Type B pancreatic cell (in vitro differentiated cells): ENCODE measurements at regions not wholly inside any gene's neighbourhood (a gene's known extent, or its start where the extent isn't known, plus 50 kb on each side); places are given as distances from the start of the nearest gene placed in this dataset.

ENCODE experiments used
- DNase-seq: peaks from one replicate; pipeline ENCODE4 v3.0.0; 2021; ENCODE audit warnings: mixed read lengths; ENCODE audit not compliant: unreplicated experiment; ENCODE audit errors: extremely low spot score
- H3K27ac Mint-ChIP-seq: 2 replicates; pipeline ENCODE4 v1.8.0; 2021; ENCODE audit warnings: mild to moderate bottlenecking, mixed read lengths
- H3K27me3 Mint-ChIP-seq: 2 replicates; pipeline ENCODE4 v1.8.0; 2021; ENCODE audit warnings: mixed read lengths
- H3K36me3 Mint-ChIP-seq: 2 replicates; pipeline ENCODE4 v1.8.0; 2021; ENCODE audit warnings: mixed read lengths
- H3K4me1 Mint-ChIP-seq: one replicate; pipeline ENCODE4 v1.8.0; 2021; ENCODE audit warnings: mixed read lengths; ENCODE audit not compliant: unreplicated experiment
- H3K4me3 Mint-ChIP-seq: 2 replicates; pipeline ENCODE4 v1.8.0; 2021; ENCODE audit warnings: mild to moderate bottlenecking, mixed read lengths
- H3K9me3 Mint-ChIP-seq: 2 replicates; pipeline ENCODE4 v1.8.0; 2021; ENCODE audit warnings: mixed read lengths
- CTCF ChIP-seq: fragments of 200-600 bp; sonication (generic); conservative IDR thresholded peaks from 2 replicates; pipeline ENCODE4 v1.5.0; 2021; ENCODE audit warnings: antibody characterized with exemption, mild to moderate bottlenecking

GRCh38 chr1:215453440-215453839, 113.7 kb upstream of the KCTD3 start:
- peaks cover 3% of the 10 kb centered on the region for H3K27me3 Mint-ChIP-seq
- no peaks in the 10 kb centered on the region for H3K4me1 Mint-ChIP-seq
- no peaks in the 10 kb centered on the region for H3K36me3 Mint-ChIP-seq
- no peaks in the 10 kb centered on the region for H3K9me3 Mint-ChIP-seq
- no peak overlapping the region for H3K4me3 Mint-ChIP-seq
- no peak overlapping the region for H3K27ac Mint-ChIP-seq
- no peak for TF ChIP-seq CTCF
- no peak for DNase-seq

GRCh38 chr1:215457213-215457612, 109.9 kb upstream of the KCTD3 start:
- Mint-ChIP-seq H3K36me3 (no peaks in the 10 kb centered on the region), H3K9me3 (no peaks in the 10 kb centered on the region), H3K27me3 (peaks cover 3% of the 10 kb centered on the region), H3K27ac (no peak overlapping the region), H3K4me3 (no peak overlapping the region), H3K4me1 (no peaks in the 10 kb centered on the region)
- TF ChIP-seq CTCF, result no peak
- DNase-seq, result no peak

GRCh38 chr1:215458104-215458503, 109.0 kb upstream of the KCTD3 start:
- Mint-ChIP-seq H3K4me1 (no peaks in the 10 kb centered on the region), H3K27me3 (no peaks in the 10 kb centered on the region), H3K27ac (no peak overlapping the region), H3K4me3 (no peak overlapping the region), H3K36me3 (no peaks in the 10 kb centered on the region), H3K9me3 (no peaks in the 10 kb centered on the region)
- TF ChIP-seq CTCF, result no peak
- no peak for DNase-seq

GRCh38 chr1:215458562-215458961, 108.5 kb upstream of the KCTD3 start:
- Mint-ChIP-seq H3K27ac (no peak overlapping the region), H3K36me3 (no peaks in the 10 kb centered on the region), H3K27me3 (no peaks in the 10 kb centered on the region), H3K9me3 (no peaks in the 10 kb centered on the region), H3K4me3 (no peak overlapping the region), H3K4me1 (no peaks in the 10 kb centered on the region)
- no peak for TF ChIP-seq CTCF
- no peak for DNase-seq

GRCh38 chr1:215459136-215459535, 108.0 kb upstream of the KCTD3 start:
- TF ChIP-seq CTCF, result no peak
- Mint-ChIP-seq H3K4me1 (no peaks in the 10 kb centered on the region), H3K9me3 (no peaks in the 10 kb centered on the region), H3K27me3 (no peaks in the 10 kb centered on the region), H3K27ac (no peak overlapping the region), H3K36me3 (no peaks in the 10 kb centered on the region), H3K4me3 (no peak overlapping the region)
- DNase-seq, result no peak

- H3K27me3 Mint-ChIP-seq, result no peaks in the 10 kb centered on the region
- no peaks in the 10 kb centered on the region for H3K4me1 Mint-ChIP-seq
- DNase-seq, result no peak
- H3K4me3 Mint-ChIP-seq, result no peak overlapping the region
- H3K36me3 Mint-ChIP-seq, result no peaks in the 10 kb centered on the region
- H3K27ac Mint-ChIP-seq, result no peak overlapping the region
- no peaks in the 10 kb centered on the region for H3K9me3 Mint-ChIP-seq
- TF ChIP-seq CTCF, result no peak
Observed at GRCh38 chr1:215466361-215466760, 100.7 kb upstream of the KCTD3 start.
